H1 (cell line): ENCODE measurements at regions not wholly inside any gene's neighbourhood (a gene's known extent, or its start where the extent isn't known, plus 50 kb on each side); places are given as distances from the start of the nearest gene placed in this dataset.

Experiments
- CTCF ChIA-PET: fragments of 300-600 bp; sonication (Branson Sonifier 250); formaldehyde crosslinking; loops from one replicate; lab custom pipeline; 2021; ENCODE audit not compliant: partially characterized antibody; lab: Charles Lee
- POLR2A ChIA-PET: fragments of 300-600 bp; sonication (Branson Sonifier 250); formaldehyde crosslinking; loops from one replicate; lab custom pipeline; 2021; ENCODE audit warnings: inconsistent platforms; ENCODE audit not compliant: partially characterized antibody; lab: Charles Lee
- DNase-seq, 2 experiments: peaks; one replicate each; pipeline versions ENCODE4 v3.0.0 to v3.0.0-alpha.2; 2010 to 2022; ENCODE audit warnings: low spot score in 2 of 2, low read depth in 1 of 2, mixed read lengths in 1 of 2
- FAIRE-seq: peaks from 2 replicates; lab custom pipeline; 2011; peaks lifted over from hg19 to GRCh38; lab: Jason Lieb, UNC
- H2AFZ ChIP-seq: 2 replicates; pipeline ENCODE4 v1.8.1; 2012; ENCODE audit warnings: low read length, inconsistent platforms
- H2AK5ac ChIP-seq: 2 replicates; pipeline ENCODE4 v1.6.1; 2013; ENCODE audit warnings: low read depth, low read length
- H2BK120ac ChIP-seq: replicated peaks from 2 replicates; pipeline ENCODE3; 2013; ENCODE audit warnings: low read depth, low read length, inconsistent platforms
- H2BK12ac ChIP-seq: 2 replicates; pipeline ENCODE4 v1.6.1; 2013; ENCODE audit warnings: low read depth, low read length
- H2BK15ac ChIP-seq: 2 replicates; pipeline ENCODE4 v1.6.1; 2013; ENCODE audit warnings: low read length
- H2BK20ac ChIP-seq: 2 replicates; pipeline ENCODE4 v1.6.1; 2013; ENCODE audit warnings: low read length
- H2BK5ac ChIP-seq: 2 replicates; pipeline ENCODE4 v1.6.1; 2013; ENCODE audit warnings: low read depth, low read length
- H3K14ac ChIP-seq: 2 replicates; pipeline ENCODE4 v1.6.1; 2013; ENCODE audit warnings: inconsistent platforms; ENCODE audit not compliant: insufficient read length
- H3K18ac ChIP-seq: 2 replicates; pipeline ENCODE4 v1.6.1; 2013; ENCODE audit warnings: low read length; ENCODE audit errors: extremely low read depth
- H3K23ac ChIP-seq: 2 replicates; pipeline ENCODE4 v1.6.1; 2013; ENCODE audit warnings: inconsistent platforms; ENCODE audit not compliant: insufficient read length
- H3K23me2 ChIP-seq: 2 replicates; pipeline ENCODE4 v1.6.1; 2013; ENCODE audit warnings: low read depth, low read length
- H3K27ac ChIP-seq: 2 replicates; pipeline ENCODE4 v1.6.1; 2011; ENCODE audit warnings: low read depth, low read length, inconsistent platforms
- H3K27me3 ChIP-seq, 4 experiments: replicated peaks in 1 of 4; 1 replicate in 1 of 4; 2 replicates in 3 of 4; pipeline versions ENCODE4 v1.6.1 to v1.8.1; 2011 to 2013; ENCODE audit warnings: low read length in 3 of 4, mild to moderate bottlenecking in 3 of 4, inconsistent platforms in 2 of 4, mixed read lengths in 2 of 4, moderate library complexity in 1 of 4; ENCODE audit not compliant: control insufficient read depth in 3 of 4, insufficient read depth in 3 of 4; ENCODE audit errors: extremely low read depth in 1 of 4
- H3K36me3 ChIP-seq, 4 experiments: 2 replicates each; pipeline versions ENCODE4 v1.6.1 to v1.8.1; 2011 to 2013; ENCODE audit warnings: mild to moderate bottlenecking in 4 of 4, low read length in 3 of 4, moderate library complexity in 2 of 4, control low read depth in 1 of 4, inconsistent platforms in 1 of 4; ENCODE audit not compliant: insufficient read depth in 4 of 4, control insufficient read depth in 2 of 4
- H3K4ac ChIP-seq: replicated peaks from 2 replicates; pipeline ENCODE3; 2013; ENCODE audit warnings: low read length, low read depth, mixed read lengths, inconsistent platforms; ENCODE audit not compliant: insufficient read length
- H3K4me1 ChIP-seq, 4 experiments: replicated peaks in 1 of 4; 1 replicate in 1 of 4; 2 replicates in 3 of 4; pipeline versions ENCODE4 v1.6.1 to v1.8.1; 2011 to 2013; ENCODE audit warnings: low read length in 3 of 4, inconsistent platforms in 2 of 4, mixed read lengths in 1 of 4; ENCODE audit not compliant: insufficient read depth in 4 of 4, control insufficient read depth in 3 of 4
- H3K4me2 ChIP-seq, 2 experiments: 2 replicates each; pipeline versions ENCODE4 v1.6.1 to v1.8.1; 2011 to 2013; ENCODE audit warnings: low read depth in 2 of 2, low read length in 2 of 2, control low read depth in 1 of 2, inconsistent platforms in 1 of 2, mild to moderate bottlenecking in 1 of 2; ENCODE audit not compliant: insufficient read depth in 1 of 2
- H3K4me3 ChIP-seq, 4 experiments: fragments of 200-600, 300-600 bp in 1 of 4; sonication (generic), shearing (Covaris generic), sonication (Bioruptor Twin) in 1 of 4; 2 replicates each; pipeline versions ENCODE4 v1.5.1 to v1.8.1; 2011 to 2016; ENCODE audit warnings: low read length in 4 of 4, low read depth in 3 of 4, control low read depth in 2 of 4, inconsistent platforms in 2 of 4, mild to moderate bottlenecking in 2 of 4, mixed read lengths in 1 of 4, moderate library complexity in 1 of 4; ENCODE audit not compliant: insufficient read depth in 2 of 4; ENCODE audit errors: extremely low read depth in 1 of 4
- H3K56ac ChIP-seq: replicated peaks from 2 replicates; pipeline ENCODE3; 2013; ENCODE audit warnings: low read depth, mild to moderate bottlenecking, mixed read lengths, low read length, inconsistent platforms; ENCODE audit not compliant: insufficient read length
- H3K79me1 ChIP-seq: 2 replicates; pipeline ENCODE4 v1.6.1; 2013; ENCODE audit warnings: low read depth, low read length, control low read depth
- H3K79me2 ChIP-seq, 2 experiments: 2 replicates each; pipeline versions ENCODE4 v1.6.1 to v1.8.1; 2012 to 2013; ENCODE audit warnings: low read length in 2 of 2, mild to moderate bottlenecking in 2 of 2, inconsistent platforms in 1 of 2; ENCODE audit not compliant: insufficient read depth in 2 of 2, control insufficient read depth in 1 of 2
- H3K9ac ChIP-seq, 4 experiments: replicated peaks in 1 of 4; 1 replicate in 1 of 4; 2 replicates in 3 of 4; pipeline versions ENCODE4 v1.6.1 to v1.8.1; 2011 to 2013; ENCODE audit warnings: low read depth in 3 of 4, low read length in 3 of 4, control low read depth in 2 of 4, mild to moderate bottlenecking in 2 of 4, moderate library complexity in 2 of 4, inconsistent platforms in 1 of 4; ENCODE audit errors: extremely low read depth in 1 of 4
- H3K9me3 ChIP-seq, 2 experiments: 2 replicates each; pipeline versions ENCODE4 v1.6.1 to v1.8.1; 2012 to 2013; ENCODE audit warnings: mild to moderate bottlenecking in 2 of 2, moderate library complexity in 2 of 2, control low read depth in 1 of 2, inconsistent platforms in 1 of 2, low read depth in 1 of 2, low read length in 1 of 2, mixed read lengths in 1 of 2; ENCODE audit not compliant: insufficient read depth in 2 of 2
- H4K20me1 ChIP-seq, 2 experiments: replicated peaks in 1 of 2; 2 replicates each; pipeline versions ENCODE3 to v1.8.1; 2011 to 2013; ENCODE audit warnings: inconsistent platforms in 2 of 2, low read length in 2 of 2, mild to moderate bottlenecking in 1 of 2; ENCODE audit not compliant: insufficient read depth in 2 of 2, control insufficient read depth in 1 of 2
- H4K5ac ChIP-seq: 2 replicates; pipeline ENCODE4 v1.6.1; 2013; ENCODE audit warnings: low read length, low read depth, mixed read lengths, inconsistent platforms; ENCODE audit not compliant: insufficient read length
- H4K8ac ChIP-seq: 2 replicates; pipeline ENCODE4 v1.8.0; 2013; ENCODE audit warnings: mild to moderate bottlenecking, moderate library complexity, low read length, inconsistent platforms; ENCODE audit not compliant: insufficient read depth; ENCODE audit errors: extremely low read depth
- H4K91ac ChIP-seq: replicated peaks from 2 replicates; pipeline ENCODE3; 2013; ENCODE audit warnings: low read length, mixed read lengths, inconsistent platforms; ENCODE audit not compliant: insufficient read length
- BACH1 ChIP-seq: IDR thresholded peaks from 2 replicates; pipeline ENCODE4 v1.6.1; 2012; ENCODE audit warnings: low read length, improper control_type of control experiment
- BRCA1 ChIP-seq: IDR thresholded peaks from 2 replicates; pipeline ENCODE4 v1.6.1; 2012; ENCODE audit warnings: low read depth, low read length, improper control_type of control experiment
- CHD1 ChIP-seq: IDR thresholded peaks from 2 replicates; pipeline ENCODE4 v1.6.1; 2012; ENCODE audit warnings: low read depth, low read length, improper control_type of control experiment
- CHD2 ChIP-seq: IDR thresholded peaks from 2 replicates; pipeline ENCODE4 v1.6.1; 2012; ENCODE audit warnings: low read length, improper control_type of control experiment
- KDM5A ChIP-seq: fragments of 200-600 bp; IDR thresholded peaks from 2 replicates; pipeline ENCODE4 v1.7.1; 2012; ENCODE audit warnings: mild to moderate bottlenecking, low read length, inconsistent platforms, mixed read lengths
- NANOG ChIP-seq: IDR thresholded peaks from 2 replicates; pipeline ENCODE4 v1.6.1; 2011; ENCODE audit warnings: low read length, low read depth, mild to moderate bottlenecking, inconsistent platforms; ENCODE audit not compliant: insufficient read depth, poor library complexity, severe bottlenecking
- SAP30 ChIP-seq: fragments of 300-600 bp; sonication (generic); IDR thresholded peaks from 2 replicates; pipeline ENCODE4 v1.7.1; 2012; ENCODE audit warnings: low read length, moderate library complexity, mild to moderate bottlenecking, inconsistent platforms; ENCODE audit not compliant: insufficient read depth, insufficient replicate concordance
- SP2 ChIP-seq: IDR thresholded peaks from 2 replicates; pipeline ENCODE4 v1.6.1; 2012; ENCODE audit warnings: mild to moderate bottlenecking, low read length, inconsistent platforms
- TAF1 ChIP-seq: IDR thresholded peaks from 2 replicates; pipeline ENCODE4 v1.6.1; 2011; ENCODE audit warnings: mild to moderate bottlenecking, low read depth, low read length

DNA sequence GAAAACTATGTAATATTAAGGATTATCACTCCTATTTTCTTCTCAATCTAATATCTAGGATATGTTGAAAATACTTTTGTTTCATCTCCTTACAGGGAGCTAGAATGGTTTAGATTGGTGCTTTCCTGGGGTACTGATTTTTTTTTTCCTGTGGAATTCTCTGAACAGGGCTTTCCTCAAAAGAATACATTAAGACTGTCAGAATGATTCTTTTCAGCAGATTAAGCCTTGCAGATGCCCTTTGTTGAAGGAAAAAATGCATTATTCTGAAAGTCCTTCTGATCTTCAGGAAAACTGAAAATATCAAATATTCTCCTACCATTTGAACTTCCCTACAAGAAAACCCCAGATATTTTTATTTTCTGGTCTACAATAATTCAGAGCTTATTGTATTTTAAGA is 178.9 kb downstream of the SOX4 start:
- CTCF ChIA-PET = no interaction called here
- Histone ChIP-seq H3K23ac (no peak overlapping the region), H4K5ac (no peak overlapping the region), H3K9me3 (no peaks in the 10 kb centered on the region), H3K4me1 (peaks cover 10 to 29% (median 27%) of the 10 kb centered on the region in 4 experiments), H3K14ac (no peak overlapping the region), H3K4me2 (no peak overlapping the region), H3K27me3 (no peaks in the 10 kb centered on the region), H3K18ac (no peak overlapping the region), H4K91ac (no peak overlapping the region), H2BK120ac (no peak overlapping the region), H2BK12ac (no peak overlapping the region), H2AFZ (no peak overlapping the region), H3K56ac (no peak overlapping the region), H3K27ac (no peak overlapping the region), H4K8ac (no peak overlapping the region), H3K36me3 (no peaks in the 10 kb centered on the region), H3K23me2 (no peaks in the 10 kb centered on the region; the same call in 1 of the 2 replicates), H3K9ac (no peak overlapping the region), H2BK20ac (no peak overlapping the region), H3K4ac (no peak overlapping the region), H2BK5ac (no peak overlapping the region), H3K4me3 (no peak overlapping the region), H2AK5ac (no peak overlapping the region), H2BK15ac (no peak overlapping the region), H3K79me1 (peaks cover 10% of the 10 kb centered on the region), H3K79me2 (peaks cover 3 to 83% of the 10 kb centered on the region in 2 experiments; a peak in 3 of 4 replicates), H4K20me1 (peaks cover 5 to 6% of the 10 kb centered on the region in 2 experiments)
- FAIRE-seq (no peak), DNase-seq (no peak)
- TF ChIP-seq SP2 (no peak), NANOG (no peak), CHD1 (no peak), BRCA1 (no peak), TAF1 (no peak), CHD2 (no peak), KDM5A (no peak), SAP30 (no peak), BACH1 (no peak)
- POLR2A ChIA-PET = interaction anchor here (0.7 to 1.4 kb wide), 2 partner anchors 23 to 47 kb away, joined by 3 read pairs; no protein-coding TSS in a partner anchor
